Kidney (tissue), 13 donors: ENCODE measurements at regions not wholly inside any gene's neighbourhood (a gene's known extent, or its start where the extent isn't known, plus 50 kb on each side); places are given as distances from the start of the nearest gene placed in this dataset.
"Not testable (repeated sequence)": the region's sequence is repeated elsewhere in the genome, so short reads cannot be mapped to it uniquely, and the experiment has no call there.

Source experiments
- DNase-seq, 5 donors: peaks; one replicate each; pipeline ENCODE4 v3.0.0-alpha.2; 2013 to 2020
- FAIRE-seq: peaks from 2 replicates; lab custom pipeline; 2012; peaks lifted over from hg19 to GRCh38; lab: Jason Lieb, UNC
- H3K27ac ChIP-seq, 2 donors: one replicate each; pipeline ENCODE4 v1.7.0; 2013; ENCODE audit warnings: low read depth in 2 of 2, low read length in 2 of 2, inconsistent platforms in 1 of 2
- H3K27me3 ChIP-seq: one replicate; pipeline ENCODE4 v1.7.1; 2013; ENCODE audit warnings: low read length, inconsistent platforms; ENCODE audit not compliant: control insufficient read depth, insufficient read depth
- H3K36me3 ChIP-seq, 3 donors: one replicate each; pipeline versions ENCODE4 v1.7.0 to v1.7.1; 2013; ENCODE audit warnings: low read length in 3 of 3, control low read depth in 1 of 3, inconsistent platforms in 1 of 3; ENCODE audit not compliant: insufficient read depth in 3 of 3, control insufficient read depth in 2 of 3
- H3K4me1 ChIP-seq, 3 donors: one replicate each; pipeline versions ENCODE4 v1.7.0 to v1.7.1; 2013; ENCODE audit warnings: low read length in 3 of 3, inconsistent platforms in 1 of 3, low read depth in 1 of 3; ENCODE audit not compliant: control insufficient read depth in 2 of 3, insufficient read depth in 2 of 3
- H3K4me3 ChIP-seq, 3 donors: one replicate each; pipeline versions ENCODE4 v1.7.0 to v1.8.1; 2013; ENCODE audit warnings: low read length in 3 of 3, control low read depth in 1 of 3, inconsistent platforms in 1 of 3
- H3K9ac ChIP-seq, 3 donors: one replicate each; pipeline versions ENCODE4 v1.7.0 to v1.7.1; 2013; ENCODE audit warnings: low read length in 3 of 3, control low read depth in 1 of 3, inconsistent platforms in 1 of 3
- H3K9me3 ChIP-seq, 3 donors: one replicate each; pipeline versions ENCODE4 v1.7.0 to v1.7.1; 2013; ENCODE audit warnings: low read length in 3 of 3, control low read depth in 1 of 3, inconsistent platforms in 1 of 3; ENCODE audit not compliant: control insufficient read depth in 2 of 3, insufficient read depth in 1 of 3
- intact Hi-C: fragments of 100-400 bp; cut with DNase I; formaldehyde crosslinking; loops from one replicate; pipeline ENCODE4 v1.11.1; 2022
- TF ChIP-seq, protein P1 (sequence below): IDR thresholded peaks from 3 replicates; pipeline ENCODE4 v1.5.1; 2012; ENCODE audit warnings: mild to moderate bottlenecking, moderate library complexity, borderline replicate concordance; ENCODE audit not compliant: insufficient read depth; ENCODE audit errors: extremely low read depth
- donor health status: control.
- donor health status: control.
- donor health status: control.
- donor health status: control.
- donor health status: control.
- donor health status: DM: yes; HTN: yes; CAD: no.
- donor health status: Normal renal cell carcinoma (clear cell type).

DNA sequence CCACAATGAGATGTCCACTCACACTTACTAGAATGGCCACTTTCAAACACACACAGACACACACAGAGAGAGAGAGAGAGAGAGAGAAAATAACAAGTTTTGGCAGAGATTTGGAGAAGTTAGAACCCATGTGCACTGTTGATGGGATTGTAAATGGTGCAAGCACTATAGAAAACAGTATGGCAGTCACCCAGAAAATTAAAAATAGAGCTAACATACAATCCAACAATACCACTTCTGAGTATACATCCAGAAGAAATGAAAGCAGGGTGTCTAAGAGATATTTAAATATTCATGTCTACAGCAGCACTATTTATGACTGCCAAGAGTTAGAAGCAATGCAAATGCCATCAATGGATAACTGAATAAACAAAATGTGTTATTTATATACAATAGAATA, 359.9 kb upstream of the COX7C start:
- Histone ChIP-seq H3K9ac (no peak overlapping the region), H3K27ac (no peak overlapping the region), H3K27me3 (no peaks in the 10 kb centered on the region), H3K4me3 (no peak overlapping the region), H3K4me1 (no peaks in the 10 kb centered on the region), H3K36me3 (no peaks in the 10 kb centered on the region), H3K9me3 (no peaks in the 10 kb centered on the region)
- TF ChIP-seq, protein P1, sequence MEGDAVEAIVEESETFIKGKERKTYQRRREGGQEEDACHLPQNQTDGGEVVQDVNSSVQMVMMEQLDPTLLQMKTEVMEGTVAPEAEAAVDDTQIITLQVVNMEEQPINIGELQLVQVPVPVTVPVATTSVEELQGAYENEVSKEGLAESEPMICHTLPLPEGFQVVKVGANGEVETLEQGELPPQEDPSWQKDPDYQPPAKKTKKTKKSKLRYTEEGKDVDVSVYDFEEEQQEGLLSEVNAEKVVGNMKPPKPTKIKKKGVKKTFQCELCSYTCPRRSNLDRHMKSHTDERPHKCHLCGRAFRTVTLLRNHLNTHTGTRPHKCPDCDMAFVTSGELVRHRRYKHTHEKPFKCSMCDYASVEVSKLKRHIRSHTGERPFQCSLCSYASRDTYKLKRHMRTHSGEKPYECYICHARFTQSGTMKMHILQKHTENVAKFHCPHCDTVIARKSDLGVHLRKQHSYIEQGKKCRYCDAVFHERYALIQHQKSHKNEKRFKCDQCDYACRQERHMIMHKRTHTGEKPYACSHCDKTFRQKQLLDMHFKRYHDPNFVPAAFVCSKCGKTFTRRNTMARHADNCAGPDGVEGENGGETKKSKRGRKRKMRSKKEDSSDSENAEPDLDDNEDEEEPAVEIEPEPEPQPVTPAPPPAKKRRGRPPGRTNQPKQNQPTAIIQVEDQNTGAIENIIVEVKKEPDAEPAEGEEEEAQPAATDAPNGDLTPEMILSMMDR = no peak
- DNase-seq (no peak), FAIRE-seq (no peak)
- intact Hi-C loops = no loop called here

DNA sequence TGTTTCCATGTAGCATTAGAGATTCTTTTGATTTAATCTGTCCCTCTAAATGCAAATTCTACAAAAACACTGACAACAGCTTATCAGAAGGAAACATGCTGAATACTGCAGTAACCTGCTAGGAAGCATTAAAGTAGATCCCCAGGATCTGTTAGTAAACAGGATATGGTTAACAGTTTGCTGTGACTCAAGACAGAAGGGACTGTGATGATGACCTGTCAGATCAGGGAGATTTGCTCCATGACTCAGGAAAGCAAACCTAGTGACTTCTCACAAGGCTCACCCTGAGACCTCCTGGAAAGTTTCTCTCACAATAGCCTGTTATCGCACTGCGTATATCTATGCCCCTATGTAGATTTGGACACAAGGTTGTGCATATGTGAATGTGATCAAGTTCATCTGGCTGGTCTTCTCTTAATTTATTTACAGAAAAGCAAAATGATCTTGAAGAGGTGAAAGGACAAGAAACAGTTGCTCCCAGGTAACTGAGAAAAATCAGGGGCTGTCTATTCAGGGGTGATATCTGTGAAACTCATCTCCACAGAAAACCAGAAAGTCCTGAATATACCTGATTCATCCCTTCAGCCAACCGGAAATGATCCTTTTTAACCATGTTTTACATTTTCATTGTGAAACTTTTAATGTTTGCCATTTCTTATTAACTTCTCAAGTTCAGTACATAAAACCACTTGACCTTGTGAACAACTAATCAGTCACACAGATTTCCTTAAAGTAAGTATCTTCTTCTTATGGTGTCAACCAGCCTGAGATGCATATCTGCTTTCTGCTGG, 333.1 kb upstream of the COX7C start:
- H3K4me1 ChIP-seq, H3K27me3 ChIP-seq, H3K9me3 ChIP-seq, intact Hi-C loops, H3K36me3 ChIP-seq, H3K27ac ChIP-seq, DNase-seq, FAIRE-seq, H3K4me3 ChIP-seq, H3K9ac ChIP-seq: not testable (repeated sequence)

DNA sequence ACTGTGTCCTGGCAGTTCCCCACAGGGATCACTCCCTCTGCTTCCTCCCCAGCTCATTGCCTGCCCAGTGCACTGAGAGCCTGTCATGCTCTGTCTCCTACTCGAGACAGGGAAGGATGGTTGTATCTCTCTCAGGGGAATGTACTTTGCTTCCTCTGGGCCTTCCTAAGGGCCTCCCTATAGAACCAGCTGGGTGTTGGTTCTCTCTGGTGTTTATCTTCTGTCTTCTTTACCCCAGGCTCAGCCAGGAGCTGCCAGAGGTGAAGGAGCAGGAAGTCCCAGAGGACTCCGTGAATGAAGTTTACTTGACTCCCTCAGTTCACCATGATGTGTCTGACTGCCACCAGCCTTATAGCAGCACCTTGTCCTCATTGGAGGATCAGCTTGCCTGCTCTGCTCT, 330.3 kb upstream of the COX7C start:
- intact Hi-C loops, DNase-seq, H3K4me3 ChIP-seq, FAIRE-seq, H3K9ac ChIP-seq, H3K9me3 ChIP-seq, H3K27me3 ChIP-seq, H3K27ac ChIP-seq, H3K4me1 ChIP-seq, H3K36me3 ChIP-seq: not testable (repeated sequence)

DNA sequence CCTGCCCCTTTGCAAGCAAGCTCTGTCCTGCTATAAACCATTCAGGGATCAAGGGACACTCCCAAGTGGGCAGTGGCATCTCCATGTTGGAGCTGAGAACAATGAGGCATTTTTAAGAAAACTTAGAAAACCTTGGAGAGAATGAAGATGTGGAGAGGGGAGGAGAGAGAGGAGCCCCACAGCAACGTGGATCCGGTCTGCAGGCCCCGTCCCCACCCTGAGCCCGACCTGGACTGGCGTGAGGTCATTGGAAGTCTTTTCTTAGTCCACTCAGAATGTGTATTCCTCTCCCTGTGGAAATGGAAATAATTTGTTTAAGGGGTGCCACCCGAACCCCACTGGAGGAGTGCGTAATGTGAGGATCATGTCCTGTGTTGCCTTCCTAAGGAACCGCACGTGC, 328.0 kb upstream of the COX7C start:
- intact Hi-C loops = not testable (repeated sequence)

DNA sequence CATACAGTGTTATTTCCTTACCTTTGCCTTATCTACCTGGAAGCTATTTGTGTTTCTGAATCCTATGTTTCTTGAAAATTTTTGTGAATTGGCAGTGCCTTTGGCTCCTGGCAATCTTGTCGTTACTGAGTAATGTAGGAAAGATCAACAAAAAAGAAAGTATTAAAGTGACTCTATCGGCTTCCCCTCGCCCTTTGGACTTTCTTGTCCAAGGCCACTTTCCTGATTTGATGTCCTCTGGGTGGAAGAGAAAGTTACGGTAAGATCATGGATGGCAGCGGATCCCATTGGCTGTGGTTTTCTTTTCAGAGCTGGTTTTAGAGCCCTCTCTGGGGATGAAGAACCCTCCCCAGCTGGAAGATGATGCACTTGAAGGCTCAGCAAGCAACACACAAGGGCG, 324.9 kb upstream of the COX7C start:
- H3K9ac ChIP-seq, DNase-seq, intact Hi-C loops, H3K36me3 ChIP-seq, FAIRE-seq, H3K27me3 ChIP-seq, H3K9me3 ChIP-seq, H3K27ac ChIP-seq, H3K4me1 ChIP-seq, H3K4me3 ChIP-seq: not testable (repeated sequence)

More for the DNA sequence above, 328.0 kb upstream of the COX7C start:
- not testable (repeated sequence) for H3K27ac ChIP-seq, H3K36me3 ChIP-seq, DNase-seq, H3K4me3 ChIP-seq, H3K9me3 ChIP-seq, H3K4me1 ChIP-seq, H3K9ac ChIP-seq, FAIRE-seq, H3K27me3 ChIP-seq

DNA sequence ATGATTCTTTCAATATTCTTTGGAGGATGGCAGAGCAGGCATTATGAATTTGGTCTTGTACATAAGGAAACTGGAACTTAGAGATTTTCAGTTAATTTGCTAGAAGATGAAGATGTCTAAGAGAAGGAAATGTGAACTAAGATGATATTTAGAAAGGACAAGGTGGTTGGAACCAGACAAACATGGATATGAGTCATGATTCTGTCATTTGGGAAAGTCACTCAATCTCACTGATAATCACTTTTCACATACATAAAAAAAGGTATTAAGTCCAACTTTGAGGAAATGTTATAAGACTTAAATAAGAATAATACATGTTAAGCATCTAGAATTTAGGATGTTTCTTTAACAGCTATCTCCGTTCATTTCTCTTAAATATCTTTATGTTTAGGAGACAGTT, 315.1 kb upstream of the COX7C start:
- H3K4me3 ChIP-seq, H3K27me3 ChIP-seq, intact Hi-C loops, H3K9ac ChIP-seq, H3K36me3 ChIP-seq, FAIRE-seq, H3K9me3 ChIP-seq, DNase-seq, H3K27ac ChIP-seq, H3K4me1 ChIP-seq: not testable (repeated sequence)
